GM19397 (cell line): ENCODE measurements at regions not wholly inside any gene's neighbourhood (a gene's known extent, or its start where the extent isn't known, plus 50 kb on each side); places are given as distances from the start of the nearest gene placed in this dataset.

Source experiments
- ATAC-seq: cut with Tn5 transposase; IDR thresholded peaks from one replicate; pipeline ENCODE4 v1.9.1; 2021; ENCODE audit warnings: mild to moderate bottlenecking, moderate library complexity; ENCODE audit not compliant: unreplicated experiment

DNA sequence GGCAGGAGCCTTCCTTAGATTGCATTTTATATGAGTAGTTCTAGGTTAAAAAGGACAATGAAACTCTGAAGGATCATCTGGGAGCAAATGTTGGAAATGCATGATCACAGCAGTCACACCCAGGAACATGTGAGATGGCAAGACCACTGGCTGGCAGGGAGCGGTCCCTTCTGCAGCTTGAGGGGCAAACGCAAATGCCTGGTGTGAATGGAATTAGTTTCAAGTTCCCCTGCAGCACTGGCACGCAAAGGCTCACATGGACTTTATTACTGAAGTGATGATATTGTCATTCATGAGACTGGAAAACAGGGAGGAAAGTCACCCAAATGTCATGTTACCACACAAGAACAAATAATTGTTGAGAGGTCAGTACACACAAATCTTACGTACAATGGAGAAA is 223.3 kb downstream of the FBXO15 start:
- no peak for ATAC-seq

DNA sequence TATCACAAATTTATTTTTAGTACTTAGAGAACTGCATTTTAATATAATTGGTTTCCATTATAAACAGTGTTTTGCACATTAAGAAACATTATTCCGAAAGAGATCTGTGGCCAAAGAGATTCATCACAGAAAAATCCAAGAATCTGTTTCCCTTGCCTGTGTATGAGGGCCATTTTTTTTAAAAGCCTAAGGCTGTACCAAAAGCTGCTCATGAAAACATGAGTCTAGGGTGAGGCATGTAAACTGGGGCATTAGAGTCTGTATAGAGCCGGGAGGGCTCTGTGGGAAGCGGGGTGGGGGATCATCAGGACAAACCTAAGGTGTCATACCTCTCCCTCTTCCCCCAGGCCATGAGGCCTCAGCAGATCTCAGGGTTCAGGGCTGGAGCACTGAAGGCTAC is 223.8 kb downstream of the FBXO15 start:
- no peak for ATAC-seq

DNA sequence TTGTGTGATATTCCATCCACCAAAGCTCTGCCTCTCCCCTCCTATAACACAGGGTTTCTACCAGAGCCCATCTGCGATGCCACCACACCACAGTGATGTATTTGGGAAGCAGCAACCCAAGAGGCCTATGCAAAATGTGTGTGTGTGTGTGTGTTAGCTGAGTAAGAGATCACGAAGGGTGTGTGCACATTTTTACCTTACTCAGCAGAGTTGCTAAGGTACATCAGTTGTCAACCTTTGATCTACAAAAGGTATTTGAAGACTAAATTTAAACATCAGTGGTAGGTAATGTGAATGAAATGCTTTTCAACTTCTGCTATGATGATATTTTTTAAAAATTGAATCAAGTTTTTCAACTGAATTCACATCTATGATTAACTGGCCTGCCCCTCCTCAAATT is 227.6 kb downstream of the FBXO15 start:
- no peak for ATAC-seq

DNA sequence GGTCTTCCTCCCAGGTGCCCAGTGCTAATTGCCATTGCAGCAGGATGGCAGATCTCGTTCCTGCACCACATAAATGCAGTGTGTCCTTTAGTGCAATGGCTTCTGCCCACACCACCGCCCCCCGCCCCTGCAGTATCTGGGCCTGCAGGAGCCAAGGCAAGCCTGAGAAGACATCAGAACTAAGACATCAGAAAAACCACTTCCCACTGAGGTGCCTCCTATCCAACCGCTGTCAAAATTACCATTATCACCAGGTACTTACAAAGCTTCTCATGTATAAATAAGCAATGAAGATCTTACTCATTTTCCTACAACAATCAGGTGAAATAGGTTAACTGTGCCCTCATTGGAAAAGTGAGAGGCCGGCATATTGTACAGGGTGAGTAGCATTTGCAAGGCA is 228.8 kb downstream of the FBXO15 start:
- no peak for ATAC-seq

DNA sequence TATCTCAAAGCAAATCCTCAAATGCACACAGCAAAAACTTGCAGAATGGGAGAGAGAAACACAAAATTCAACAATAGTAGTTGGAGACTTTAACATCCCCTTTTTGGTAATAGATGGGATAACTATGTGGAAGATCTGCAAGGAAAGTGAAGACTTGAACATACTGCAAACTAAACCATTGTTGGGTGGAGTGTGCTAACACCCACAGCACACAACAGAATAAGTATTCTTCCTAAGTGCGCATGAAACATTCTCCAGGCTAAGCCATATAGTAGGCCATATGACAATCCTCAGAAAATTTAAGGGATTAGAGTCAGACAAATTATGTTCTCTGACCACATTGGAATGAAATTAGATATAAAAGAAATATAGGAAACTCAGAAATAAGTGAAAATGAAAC is 230.6 kb downstream of the FBXO15 start:
- no peak for ATAC-seq

DNA sequence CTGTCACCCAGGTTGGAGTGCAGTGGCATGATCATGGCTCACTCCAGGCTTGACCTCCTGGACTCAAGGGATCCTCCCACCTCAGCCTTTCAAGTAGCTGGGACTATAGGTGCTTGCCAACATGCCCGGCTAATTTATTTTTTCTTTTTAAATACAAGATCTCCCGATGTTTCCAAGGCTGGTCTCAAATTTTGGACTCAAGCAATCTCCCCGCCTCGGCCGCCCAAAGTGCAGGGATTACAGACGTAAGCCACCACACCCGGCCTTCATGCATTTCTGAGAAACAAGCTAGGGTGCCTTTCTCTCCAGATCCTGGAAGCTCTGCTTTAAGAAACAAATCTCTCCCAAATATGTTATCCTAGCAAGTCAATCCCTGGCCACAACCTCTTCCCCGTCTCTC is 234.1 kb downstream of the FBXO15 start:
- no peak for ATAC-seq

DNA sequence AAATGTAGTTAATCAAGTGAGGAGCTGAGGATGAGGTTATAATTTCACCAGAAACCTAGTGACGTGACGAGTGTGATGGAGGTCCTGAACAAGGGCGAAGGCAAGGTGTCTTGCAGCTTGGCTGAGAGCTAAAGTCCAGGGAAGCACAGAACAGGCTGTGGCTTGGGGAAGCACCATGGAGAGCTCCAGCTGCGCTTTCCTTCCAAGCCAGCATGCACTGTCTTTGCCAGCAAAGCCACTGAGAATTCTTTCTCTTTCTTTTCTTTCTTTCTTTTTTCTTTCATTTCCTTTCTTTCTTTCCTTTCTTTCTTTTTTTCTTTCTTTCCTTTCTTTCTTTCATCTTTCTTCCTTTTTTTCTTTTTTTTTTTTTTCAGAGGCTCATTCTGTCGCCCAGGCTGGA is 239.3 kb downstream of the FBXO15 start:
- ATAC-seq, result no peak

DNA sequence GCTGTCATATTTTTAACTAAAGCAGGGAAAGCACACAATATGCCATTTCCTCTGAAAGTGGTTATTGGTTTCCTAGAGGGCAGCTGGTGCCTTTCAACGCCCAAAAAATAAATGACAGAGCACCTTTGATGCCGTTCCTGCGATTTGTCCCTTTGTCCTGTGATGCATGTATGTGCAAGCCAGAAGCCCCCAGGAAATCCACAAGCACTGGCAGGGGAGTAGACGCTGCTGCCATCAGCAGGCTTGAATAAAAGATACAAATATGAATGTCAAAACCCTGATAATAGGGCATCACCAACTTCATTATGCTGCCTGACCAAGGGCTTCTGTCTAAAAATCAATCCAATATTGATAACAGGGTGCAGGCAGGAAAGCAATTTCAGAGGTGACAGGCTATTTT is 246.1 kb downstream of the FBXO15 start:
- no peak for ATAC-seq

DNA sequence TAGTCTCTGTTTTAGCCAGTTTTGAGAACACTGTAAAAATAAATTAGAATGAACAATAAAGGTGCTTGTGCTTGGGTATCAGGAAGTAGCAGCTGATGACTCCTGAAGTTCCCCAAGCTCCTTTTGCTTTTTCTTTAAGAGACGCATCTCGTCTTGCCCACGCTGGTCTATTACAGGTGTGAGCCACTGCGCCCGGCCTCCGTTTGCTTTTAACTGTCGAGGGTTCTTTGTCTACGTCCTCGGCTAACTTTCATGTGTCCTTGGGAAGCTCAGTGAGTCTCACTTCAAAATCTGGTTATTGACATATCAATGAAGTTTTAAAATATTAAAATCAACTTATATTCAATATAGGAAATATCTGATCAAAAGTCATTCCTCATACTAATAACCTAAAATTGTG is 246.5 kb downstream of the FBXO15 start:
- ATAC-seq, result no peak

DNA sequence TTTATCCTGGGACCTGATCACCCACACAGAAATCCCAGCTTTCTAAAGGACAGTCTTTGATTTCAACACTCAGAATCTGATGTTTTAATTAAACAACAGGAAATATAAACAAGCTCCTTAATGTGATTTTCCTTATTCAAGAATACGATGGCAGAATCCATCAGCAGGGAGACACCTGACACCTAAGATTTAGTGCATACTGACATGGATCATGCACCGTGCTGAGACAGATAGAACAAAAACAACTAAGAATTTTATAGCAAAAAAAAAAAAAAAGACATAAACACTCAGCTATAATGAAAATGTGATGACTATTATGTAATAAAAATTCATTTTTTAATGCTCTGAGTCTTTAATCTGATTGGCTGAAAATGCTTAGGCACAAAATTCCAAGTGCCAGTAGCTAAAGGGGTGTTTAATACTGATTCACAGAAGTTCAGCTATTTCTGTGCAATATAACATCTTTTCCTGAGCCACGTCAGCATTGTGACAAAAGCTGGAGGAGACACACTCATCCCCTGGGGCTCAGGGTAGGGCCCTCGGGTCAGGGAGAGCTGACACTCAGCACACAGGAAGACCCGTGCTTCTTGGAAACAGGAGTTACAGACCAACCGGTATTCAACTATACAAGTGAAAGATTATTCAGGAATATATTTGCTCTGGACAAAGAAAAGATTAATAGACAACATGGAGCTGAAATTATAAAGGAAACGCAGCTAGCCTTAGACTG is 247.4 kb downstream of the FBXO15 start:
- no peak for ATAC-seq

DNA sequence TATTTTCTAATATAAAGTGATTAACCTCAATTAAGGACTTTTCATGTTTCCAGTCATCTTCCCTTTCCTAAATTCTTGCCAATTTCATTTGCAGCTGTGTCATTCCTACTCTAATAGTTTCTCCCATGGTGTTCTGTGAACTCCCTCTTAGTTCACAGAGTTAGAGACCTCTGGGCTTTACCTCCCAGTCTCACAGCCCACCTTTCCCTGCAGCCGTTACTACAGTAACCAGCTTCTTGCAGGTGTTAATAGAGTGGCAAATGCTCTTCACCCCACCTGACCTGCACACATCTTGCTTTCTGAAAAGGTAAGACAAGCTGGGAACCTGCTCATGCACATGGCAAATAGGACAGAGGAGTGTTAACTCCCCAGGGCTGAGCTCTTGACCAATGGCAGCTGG is 250.1 kb downstream of the FBXO15 start:
- no peak for ATAC-seq

DNA sequence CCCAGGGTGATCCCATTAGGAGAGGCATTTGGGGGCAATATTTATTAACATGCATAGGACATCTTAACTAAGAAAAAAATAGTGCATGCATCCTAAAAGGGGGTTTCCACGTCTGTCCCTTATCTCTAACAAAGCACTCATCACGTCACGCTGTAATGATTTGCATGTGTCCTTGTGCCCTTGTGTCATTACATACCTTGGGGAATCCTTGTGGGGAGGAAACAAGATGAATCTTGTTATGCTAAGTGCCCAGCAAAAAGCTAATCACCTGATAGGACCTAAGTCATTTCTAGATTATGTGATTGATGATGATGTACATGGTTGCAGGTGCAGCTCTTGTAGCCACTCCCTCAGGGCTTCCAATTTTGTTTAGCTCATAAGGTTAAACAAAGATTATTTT is 250.9 kb downstream of the FBXO15 start:
- ATAC-seq, result peak; percentile 50

DNA sequence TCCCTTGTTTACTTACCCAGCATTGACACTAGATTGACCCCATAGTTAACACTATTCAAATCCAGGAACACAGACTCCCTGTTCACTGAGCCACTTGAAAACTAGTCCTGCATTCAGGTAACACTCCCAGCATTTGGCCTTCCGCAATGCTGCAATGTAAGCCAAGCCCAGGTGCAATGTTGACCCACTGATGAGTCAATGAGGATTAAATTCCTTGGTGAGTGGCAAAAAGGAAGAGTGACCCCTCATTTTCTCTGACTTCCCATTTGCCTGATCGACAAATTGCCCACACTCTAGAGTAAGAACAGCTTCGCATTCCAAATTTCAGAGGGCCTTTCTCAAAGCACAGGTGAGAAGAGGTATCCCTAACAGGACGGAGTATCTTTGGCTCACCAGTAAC is 251.9 kb downstream of the FBXO15 start:
- ATAC-seq, result no peak

DNA sequence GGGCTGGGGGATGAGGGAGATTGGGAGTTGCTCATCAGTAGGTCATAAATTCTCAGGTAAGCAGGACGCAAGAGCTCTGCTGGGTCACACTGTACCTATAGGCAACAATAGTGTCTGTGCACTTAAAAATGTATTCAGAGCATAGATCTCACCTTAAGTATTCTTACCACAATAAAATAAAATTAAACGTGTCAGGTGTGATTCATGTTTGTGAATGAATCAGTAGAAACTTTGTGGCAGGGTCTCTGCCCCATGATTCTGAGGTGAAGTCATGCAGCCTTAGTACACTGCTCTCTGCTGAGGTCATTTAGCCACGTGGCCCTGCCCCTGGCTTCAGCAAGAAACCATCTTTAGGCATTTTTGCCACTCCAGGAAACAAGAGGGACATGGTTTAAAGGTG is 253.8 kb downstream of the FBXO15 start:
- ATAC-seq, result no peak

DNA sequence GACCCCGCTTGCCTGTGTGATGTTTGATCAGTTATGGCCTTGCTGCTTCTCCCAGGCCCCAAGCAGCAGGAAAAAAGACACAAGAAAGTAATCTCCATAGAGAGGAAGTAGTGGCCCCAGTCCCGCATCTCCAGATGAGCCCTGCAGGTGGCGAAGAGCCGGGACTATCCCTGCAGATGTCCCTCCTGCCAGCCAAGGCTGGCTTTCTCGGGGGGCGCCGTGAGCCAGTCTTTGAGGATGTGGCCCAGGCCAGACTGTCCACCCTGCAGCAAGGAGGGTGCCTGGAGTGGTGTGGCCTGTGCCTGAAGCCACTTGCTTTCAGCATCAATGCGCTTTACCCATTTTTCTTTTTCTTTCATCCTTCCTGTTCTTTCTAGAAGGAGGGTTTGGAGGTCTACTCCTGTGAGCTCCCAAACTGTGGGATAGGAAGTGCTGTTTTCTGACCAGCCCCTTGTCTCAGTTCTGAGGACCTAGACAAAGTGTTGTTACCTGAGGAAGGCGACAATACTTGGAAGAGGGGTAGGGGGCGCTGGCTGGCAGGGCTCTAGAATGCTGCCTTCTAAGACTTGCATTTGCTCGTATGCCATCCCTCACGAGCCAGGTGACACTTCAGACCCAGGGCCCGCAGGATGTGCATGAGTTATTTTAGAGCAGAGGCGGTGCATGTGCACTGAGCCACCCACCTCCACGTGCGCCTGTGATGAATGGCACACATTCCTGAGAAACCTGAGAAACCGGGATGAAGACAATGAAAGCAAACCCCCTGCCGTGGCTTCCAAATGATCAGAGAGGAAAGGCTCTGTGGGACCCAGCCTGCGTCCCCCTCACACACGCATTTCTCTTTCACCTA is 255.8 kb downstream of the FBXO15 start:
- ATAC-seq, result no peak

DNA sequence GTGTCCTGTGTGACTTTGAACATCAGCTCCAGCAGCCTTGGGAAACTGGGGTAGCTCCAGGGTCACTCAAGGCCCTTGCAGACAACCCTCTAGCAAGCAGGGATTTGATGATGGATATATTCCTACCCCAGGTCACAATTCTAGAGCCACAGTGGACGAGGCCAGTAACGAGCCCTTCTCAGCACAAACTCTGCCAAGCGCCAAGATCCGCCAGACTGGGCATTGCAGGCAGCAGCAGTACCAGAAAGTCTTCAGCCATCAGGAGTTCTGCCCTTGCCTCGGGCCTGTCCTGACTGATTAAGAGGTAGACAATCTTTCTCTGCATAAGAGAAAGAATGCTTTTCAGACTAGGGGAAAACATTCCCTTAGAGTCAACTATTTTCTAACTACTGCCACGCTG is 259.1 kb downstream of the FBXO15 start:
- no peak for ATAC-seq

DNA sequence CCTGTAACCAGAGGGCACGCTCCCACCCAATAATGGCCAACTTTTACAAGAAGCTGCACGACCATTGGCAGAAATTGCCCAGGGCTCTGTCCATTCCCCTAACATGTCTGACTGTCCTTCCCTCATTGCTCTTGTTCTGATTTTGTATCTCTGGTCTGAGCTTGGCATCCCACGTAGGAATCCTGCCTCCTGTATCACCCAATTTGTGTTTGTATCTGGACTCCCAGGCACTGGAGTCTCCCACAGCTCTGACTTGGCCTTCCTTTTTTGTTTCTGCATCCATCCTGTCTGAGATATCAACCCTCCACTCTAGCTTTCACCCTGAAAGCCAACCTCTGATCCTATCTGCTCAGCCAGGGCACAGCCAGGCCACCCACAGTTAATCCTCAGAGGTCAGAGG is 259.8 kb downstream of the FBXO15 start:
- no peak for ATAC-seq

DNA sequence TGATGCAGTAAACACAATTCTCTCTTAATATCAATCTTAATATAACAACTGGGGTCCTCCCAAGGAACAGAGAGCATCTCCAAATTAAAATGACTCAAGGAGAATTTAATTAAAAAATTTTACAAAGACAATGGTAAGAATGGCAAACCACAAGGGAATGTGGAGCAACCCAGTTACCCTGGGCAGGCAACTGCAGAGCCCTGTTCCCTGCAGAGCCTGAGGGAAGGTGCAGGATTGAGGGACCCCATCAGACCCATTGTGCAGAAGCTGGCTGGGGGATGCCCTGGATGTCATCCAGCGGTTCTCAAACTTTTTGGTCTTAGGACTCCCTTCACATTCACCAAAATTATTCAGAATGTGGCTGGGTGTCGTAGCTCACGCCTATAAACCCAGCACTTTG is 262.8 kb downstream of the FBXO15 start:
- ATAC-seq, result no peak

DNA sequence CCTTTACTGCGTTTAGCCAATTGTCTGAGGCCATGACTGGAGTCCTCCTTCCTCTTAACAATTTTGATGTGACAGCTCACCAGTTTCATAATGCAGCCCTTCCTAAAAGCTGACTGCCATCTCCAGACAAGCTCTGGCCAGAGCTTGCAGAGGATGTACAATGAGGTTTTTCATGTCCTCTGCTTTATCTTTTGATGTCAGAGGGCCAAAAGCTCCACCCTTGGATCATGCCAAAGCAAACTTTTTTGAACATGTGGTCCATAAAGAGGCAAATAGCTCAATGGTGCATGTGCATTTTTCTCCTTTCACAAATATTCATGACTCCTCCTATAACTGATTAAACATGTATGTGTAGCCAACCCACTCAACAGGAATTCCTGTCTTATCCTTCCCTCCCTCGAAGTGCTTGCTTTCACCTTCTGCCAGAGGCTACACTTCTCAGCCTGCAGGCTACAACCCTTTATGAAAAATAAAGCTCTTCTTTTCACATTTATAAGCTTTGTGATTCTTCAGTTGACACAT is 266.2 kb downstream of the FBXO15 start:
- ATAC-seq, result no peak

DNA sequence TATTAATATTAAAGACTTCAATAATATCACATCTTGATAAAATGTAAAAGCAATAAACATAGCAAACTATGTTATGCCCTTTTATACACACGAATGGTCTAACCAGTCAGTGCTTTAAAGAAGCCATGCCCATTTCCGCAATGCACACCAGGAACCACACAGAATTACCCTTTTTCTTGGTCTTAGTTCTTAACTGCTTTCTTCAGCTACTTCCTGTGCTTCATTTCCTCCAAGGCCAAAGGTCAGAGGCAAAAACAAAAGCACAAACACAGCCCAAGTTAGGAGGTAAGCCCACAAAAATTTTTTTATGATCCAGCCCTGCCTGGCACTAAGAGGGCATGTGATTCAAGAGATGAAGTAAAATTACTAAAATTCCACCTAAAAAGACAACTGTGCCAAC is 267.2 kb downstream of the FBXO15 start:
- ATAC-seq, result no peak

DNA sequence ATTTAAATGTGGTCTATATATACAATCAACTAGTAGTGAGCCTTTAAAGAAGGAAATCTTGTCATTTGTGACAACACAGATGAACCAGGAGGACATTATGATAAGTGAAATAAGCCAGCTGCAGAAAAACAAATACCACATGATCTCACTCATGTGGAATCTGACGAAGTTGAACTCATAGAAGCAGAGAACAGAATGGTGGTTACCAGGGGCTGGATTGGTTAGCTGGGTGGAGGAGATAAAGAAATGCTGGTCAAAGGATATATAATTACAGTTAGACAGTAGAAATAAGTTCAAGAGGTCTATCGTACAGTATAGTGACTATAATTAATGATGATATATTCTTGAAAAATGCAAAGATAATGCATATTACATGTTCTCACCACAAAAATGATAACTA is 267.9 kb downstream of the FBXO15 start:
- ATAC-seq, result no peak

DNA sequence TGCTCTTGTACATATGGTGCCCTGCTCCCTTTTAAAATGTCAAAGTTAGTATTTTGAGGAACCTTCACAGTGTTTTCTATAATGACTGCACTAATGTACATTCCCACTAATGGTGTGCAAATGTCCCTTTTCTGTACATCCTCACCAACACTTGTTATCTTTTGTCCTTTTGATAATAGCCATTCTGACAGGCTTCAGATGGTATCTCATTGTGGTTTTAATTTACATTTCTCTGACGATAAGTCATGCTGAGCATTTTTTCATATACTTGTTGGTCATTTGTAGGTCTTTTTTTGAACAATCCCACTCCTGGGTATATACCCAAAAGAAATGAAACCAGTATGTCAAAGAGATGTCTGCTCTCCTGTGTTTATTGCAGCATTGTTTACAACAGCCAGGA is 268.3 kb downstream of the FBXO15 start:
- no peak for ATAC-seq
